ENCODE measurements at regions not wholly inside any gene's neighbourhood (a gene's known extent, or its start where the extent isn't known, plus 50 kb on each side); places are given as distances from the start of the nearest gene placed in this dataset.
"Not testable (repeated sequence)": the region's sequence is repeated elsewhere in the genome, so short reads cannot be mapped to it uniquely, and the experiment has no call there.

- TF ChIP-seq REST (IDR thresholded peaks at IDR 0.05; ENCODE audit: low read depth, low read length); CTCF (IDR thresholded peaks at IDR 0.05); POLR2AphosphoS5 (IDR thresholded peaks at IDR 0.05; ENCODE audit: low read depth, low read length); TAF1 (IDR thresholded peaks at IDR 0.05; ENCODE audit: borderline replicate concordance, low read depth, low read length); SMC3 (IDR thresholded peaks at IDR 0.05; ENCODE audit: low read depth, low read length): not testable (repeated sequence)
Observed at GRCh38 chr17:16842346-16842745, 129.6 kb downstream of the TNFRSF13B start.

Data from SK-N-SH (cell line).